ENCODE measurements at regions not wholly inside any gene's neighbourhood (a gene's known extent, or its start where the extent isn't known, plus 50 kb on each side); places are given as distances from the start of the nearest gene placed in this dataset.
A peak's percentile ranks its signal among the peaks of the same experiment; 100 is the strongest.

GRCh38 chr6:156628805-156629204 lies 148.4 kb upstream of the ARID1B start:
- 67 to 83% (median 81%) methylated on average over 3 of the region's 3 CpGs for WGBS, 3 donors
- H3K27ac ChIP-seq (ENCODE audit: low read depth, low read length), result no peak overlapping the region

GRCh38 chr6:156627524-156627923 lies 149.7 kb upstream of the ARID1B start:
- WGBS, 3 donors, result 88 to 100% (median 97%) methylated on average over 1 of the region's 1 CpG
- H3K27ac ChIP-seq (ENCODE audit: low read depth, low read length), result no peak overlapping the region

GRCh38 chr6:156622185-156622584 lies 155.0 kb upstream of the ARID1B start:
- no peak overlapping the region for H3K27ac ChIP-seq (ENCODE audit: low read depth, low read length)
- 71 to 85% (median 80%) methylated on average over 3 of the region's 3 CpGs for WGBS, 3 donors

- WGBS, 3 donors, result 83 to 92% (median 91%) methylated on average over 4 of the region's 4 CpGs
- no peak overlapping the region for H3K27ac ChIP-seq (ENCODE audit: low read depth, low read length)
Observed at GRCh38 chr6:156620331-156620730, 156.8 kb upstream of the ARID1B start.

- 60 to 62% (median 61%) methylated on average over 12 of the region's 12 CpGs for WGBS, 3 donors
- no peak overlapping the region for H3K27ac ChIP-seq (ENCODE audit: low read depth, low read length)
Observed at GRCh38 chr6:156618600-156619205, 158.5 kb upstream of the ARID1B start.

- 78 to 86% (median 84%) methylated on average over 3 of the region's 3 CpGs for WGBS, 3 donors
- H3K27ac ChIP-seq (ENCODE audit: low read depth, low read length), result no peak overlapping the region
Observed at GRCh38 chr6:156617941-156618340, 159.2 kb upstream of the ARID1B start.

GRCh38 chr6:156617376-156617775 lies 159.8 kb upstream of the ARID1B start:
- 18 to 24% (median 23%) methylated on average over 10 of the region's 10 CpGs for WGBS, 3 donors
- H3K27ac ChIP-seq (ENCODE audit: low read depth, low read length), result no peak overlapping the region

- WGBS, 3 donors, result 97 to 100% (median 100%) methylated on average over 1 of the region's 1 CpG
- H3K27ac ChIP-seq (ENCODE audit: low read depth, low read length), result no peak overlapping the region
Observed at GRCh38 chr6:156616495-156616894, 160.7 kb upstream of the ARID1B start.

- no peak overlapping the region for H3K27ac ChIP-seq (ENCODE audit: low read depth, low read length)
- 79 to 96% (median 91%) methylated on average over 1 of the region's 1 CpG for WGBS, 3 donors
Observed at GRCh38 chr6:156613996-156614395, 163.2 kb upstream of the ARID1B start.

- H3K27ac ChIP-seq (ENCODE audit: low read depth, low read length), result no peak overlapping the region
Observed at GRCh38 chr6:156612361-156612760, 164.8 kb upstream of the ARID1B start.

- 87 to 92% (median 89%) methylated on average over 7 of the region's 7 CpGs for WGBS, 3 donors
Observed at GRCh38 chr6:156602066-156602385, 175.2 kb upstream of the ARID1B start.

GRCh38 chr6:156601152-156602065 lies 175.8 kb upstream of the ARID1B start:
- no peak overlapping the region for H3K27ac ChIP-seq (ENCODE audit: low read depth, low read length)
- WGBS, 3 donors, result 86 to 90% (median 86%) methylated on average over 17 of the region's 17 CpGs

More at GRCh38 chr6:156602066-156602385, 175.2 kb upstream of the ARID1B start:
- H3K27ac ChIP-seq (ENCODE audit: low read depth, low read length), result no peak overlapping the region

GRCh38 chr6:156600678-156601077 lies 176.5 kb upstream of the ARID1B start:
- peak overlapping the region; percentile 13 for H3K27ac ChIP-seq (ENCODE audit: low read depth, low read length)

GRCh38 chr6:156599978-156600590 lies 177.1 kb upstream of the ARID1B start:
- WGBS, 3 donors, result 57 to 82% (median 70%) methylated on average over 5 of the region's 5 CpGs
- no peak overlapping the region for H3K27ac ChIP-seq (ENCODE audit: low read depth, low read length)

More at GRCh38 chr6:156600678-156601077, 176.5 kb upstream of the ARID1B start:
- 78 to 86% (median 78%) methylated on average over 9 of the region's 9 CpGs for WGBS, 3 donors

GRCh38 chr6:156599366-156599765 lies 177.8 kb upstream of the ARID1B start:
- 71 to 84% (median 81%) methylated on average over 11 of the region's 11 CpGs for WGBS, 3 donors

GRCh38 chr6:156598855-156599180 lies 178.4 kb upstream of the ARID1B start:
- no peak overlapping the region for H3K27ac ChIP-seq (ENCODE audit: low read depth, low read length)
- 37 to 75% (median 47%) methylated on average over 6 of the region's 6 CpGs for WGBS, 3 donors

More at GRCh38 chr6:156599366-156599765, 177.8 kb upstream of the ARID1B start:
- H3K27ac ChIP-seq (ENCODE audit: low read depth, low read length), result no peak overlapping the region

GRCh38 chr6:156598071-156598854 lies 178.9 kb upstream of the ARID1B start:
- WGBS, 3 donors, result 57 to 65% (median 60%) methylated on average over 22 of the region's 22 CpGs
- no peak overlapping the region for H3K27ac ChIP-seq (ENCODE audit: low read depth, low read length)

GRCh38 chr6:156597095-156597494 lies 180.1 kb upstream of the ARID1B start:
- H3K27ac ChIP-seq (ENCODE audit: low read depth, low read length), result no peak overlapping the region
- WGBS, 3 donors, result 66 to 78% (median 69%) methylated on average over 5 of the region's 5 CpGs

- whole genome bisulfite sequencing, 3 donors, result 90 to 95% (median 91%) methylated on average over 3 of the region's 3 CpGs
- no peak overlapping the region for H3K27ac ChIP-seq (ENCODE audit: low read depth, low read length)
Observed at GRCh38 chr6:156595476-156595875, 181.7 kb upstream of the ARID1B start.
